MCF 10A (cell line): ENCODE measurements at regions not wholly inside any gene's neighbourhood (a gene's known extent, or its start where the extent isn't known, plus 50 kb on each side); places are given as distances from the start of the nearest gene placed in this dataset.
"Not testable (repeated sequence)": the region's sequence is repeated elsewhere in the genome, so short reads cannot be mapped to it uniquely, and the experiment has no call there.

ENCODE experiments used
- BruUV-seq: library from RNA; stranded (reverse); fragments of 400-500 nt; replicated peaks from 2 replicates; lab custom pipeline; 2021; lab: Mats Ljungman, UMichigan
- CTCF ChIA-PET: fragments of 300-600 bp; sonication (Branson Sonifier 250); formaldehyde crosslinking; extraction: SDS; loops from one replicate; lab custom pipeline; 2021; ENCODE audit warnings: antibody characterized with exemption, inconsistent platforms; lab: Yijun Ruan, JAX
- POLR2A ChIA-PET: fragments of 300-600, 350-650 bp; sonication (Branson Sonifier 250); formaldehyde crosslinking; extraction: SDS; loops from one replicate; lab custom pipeline; 2020; ENCODE audit warnings: antibody characterized with exemption, inconsistent platforms; lab: Yijun Ruan, JAX
- DNase-seq: peaks from one replicate; pipeline ENCODE4 v3.0.0-alpha.2; 2018; ENCODE audit not compliant: unreplicated experiment
- H3K27ac Mint-ChIP-seq: one replicate; pipeline ENCODE4 v1.8.0; 2022; ENCODE audit warnings: mild to moderate bottlenecking, low read depth, mixed read lengths; ENCODE audit not compliant: unreplicated experiment
- H3K27me3 Mint-ChIP-seq: one replicate; pipeline ENCODE4 v1.8.0; 2022; ENCODE audit warnings: mixed read lengths; ENCODE audit not compliant: insufficient read depth, unreplicated experiment
- H3K36me3 Mint-ChIP-seq: one replicate; pipeline ENCODE4 v1.8.0; 2022; ENCODE audit warnings: mild to moderate bottlenecking, moderate library complexity, mixed read lengths; ENCODE audit not compliant: insufficient read depth, unreplicated experiment
- H3K4me1 Mint-ChIP-seq: one replicate; pipeline ENCODE4 v1.8.0; 2022; ENCODE audit warnings: mixed read lengths; ENCODE audit not compliant: insufficient read depth, unreplicated experiment
- H3K4me3 Mint-ChIP-seq: one replicate; pipeline ENCODE4 v1.8.0; 2022; ENCODE audit warnings: mild to moderate bottlenecking, moderate library complexity, mixed read lengths; ENCODE audit not compliant: unreplicated experiment
- H3K9me3 Mint-ChIP-seq: one replicate; pipeline ENCODE4 v1.8.0; 2022; ENCODE audit warnings: mixed read lengths; ENCODE audit not compliant: unreplicated experiment
- intact Hi-C: fragments of 100-400 bp; cut with micrococcal nuclease; formaldehyde crosslinking; loops from 2 replicates; pipeline ENCODE4 v1.14.1; 2022
- TF ChIP-seq, protein P1 (sequence below): fragments of 200-600 bp; IDR thresholded peaks from one replicate; pipeline ENCODE4 v1.8.0; 2022; ENCODE audit warnings: antibody characterized with exemption, mild to moderate bottlenecking; ENCODE audit not compliant: unreplicated experiment

DNA sequence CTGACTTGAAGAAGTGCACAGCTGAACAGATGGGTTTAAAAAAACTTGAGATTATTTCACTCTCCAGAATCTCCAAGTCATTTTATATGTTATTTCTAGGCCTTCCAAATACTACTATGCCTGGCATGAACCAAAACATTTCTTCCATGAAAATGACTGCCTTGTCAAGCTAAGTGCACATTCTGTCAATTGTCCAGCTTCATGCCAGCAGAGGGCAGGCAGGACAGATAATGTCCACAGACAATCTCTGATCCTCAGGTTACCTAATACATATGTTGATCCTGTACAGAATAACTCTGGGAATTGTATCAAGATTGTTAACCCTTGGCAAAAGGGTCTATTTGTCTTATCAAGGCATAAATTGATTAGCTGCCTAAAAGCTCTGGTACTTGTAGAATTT is 229.5 kb downstream of the AASDHPPT start:
- no peak overlapping the region for H3K27ac Mint-ChIP-seq
- H3K36me3 Mint-ChIP-seq = no peaks in the 10 kb centered on the region
- DNase-seq = peak; percentile 33
- H3K4me1 Mint-ChIP-seq = no peaks in the 10 kb centered on the region
- H3K27me3 Mint-ChIP-seq = no peaks in the 10 kb centered on the region
- TF ChIP-seq, protein P1, sequence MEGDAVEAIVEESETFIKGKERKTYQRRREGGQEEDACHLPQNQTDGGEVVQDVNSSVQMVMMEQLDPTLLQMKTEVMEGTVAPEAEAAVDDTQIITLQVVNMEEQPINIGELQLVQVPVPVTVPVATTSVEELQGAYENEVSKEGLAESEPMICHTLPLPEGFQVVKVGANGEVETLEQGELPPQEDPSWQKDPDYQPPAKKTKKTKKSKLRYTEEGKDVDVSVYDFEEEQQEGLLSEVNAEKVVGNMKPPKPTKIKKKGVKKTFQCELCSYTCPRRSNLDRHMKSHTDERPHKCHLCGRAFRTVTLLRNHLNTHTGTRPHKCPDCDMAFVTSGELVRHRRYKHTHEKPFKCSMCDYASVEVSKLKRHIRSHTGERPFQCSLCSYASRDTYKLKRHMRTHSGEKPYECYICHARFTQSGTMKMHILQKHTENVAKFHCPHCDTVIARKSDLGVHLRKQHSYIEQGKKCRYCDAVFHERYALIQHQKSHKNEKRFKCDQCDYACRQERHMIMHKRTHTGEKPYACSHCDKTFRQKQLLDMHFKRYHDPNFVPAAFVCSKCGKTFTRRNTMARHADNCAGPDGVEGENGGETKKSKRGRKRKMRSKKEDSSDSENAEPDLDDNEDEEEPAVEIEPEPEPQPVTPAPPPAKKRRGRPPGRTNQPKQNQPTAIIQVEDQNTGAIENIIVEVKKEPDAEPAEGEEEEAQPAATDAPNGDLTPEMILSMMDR = no peak
- ChIA-PET CTCF (interaction anchor here (0.6 to 2.9 kb wide), 18 partner anchors 9 to 1117 kb away, joined by 3 to 21 read pairs (median 3); no protein-coding TSS in a partner anchor), POLR2A (interaction anchor here (1.4 kb wide), 1 partner anchor 151 kb away, joined by 3 read pairs; no protein-coding TSS in a partner anchor)
- H3K4me3 Mint-ChIP-seq = no peak overlapping the region
- no peaks in the 10 kb centered on the region for H3K9me3 Mint-ChIP-seq
- intact Hi-C loops = loop anchor here (2.0 kb wide), 1 partner anchor 150 kb away; no protein-coding TSS in a partner anchor
- no TSS peak for BruUV-seq

DNA sequence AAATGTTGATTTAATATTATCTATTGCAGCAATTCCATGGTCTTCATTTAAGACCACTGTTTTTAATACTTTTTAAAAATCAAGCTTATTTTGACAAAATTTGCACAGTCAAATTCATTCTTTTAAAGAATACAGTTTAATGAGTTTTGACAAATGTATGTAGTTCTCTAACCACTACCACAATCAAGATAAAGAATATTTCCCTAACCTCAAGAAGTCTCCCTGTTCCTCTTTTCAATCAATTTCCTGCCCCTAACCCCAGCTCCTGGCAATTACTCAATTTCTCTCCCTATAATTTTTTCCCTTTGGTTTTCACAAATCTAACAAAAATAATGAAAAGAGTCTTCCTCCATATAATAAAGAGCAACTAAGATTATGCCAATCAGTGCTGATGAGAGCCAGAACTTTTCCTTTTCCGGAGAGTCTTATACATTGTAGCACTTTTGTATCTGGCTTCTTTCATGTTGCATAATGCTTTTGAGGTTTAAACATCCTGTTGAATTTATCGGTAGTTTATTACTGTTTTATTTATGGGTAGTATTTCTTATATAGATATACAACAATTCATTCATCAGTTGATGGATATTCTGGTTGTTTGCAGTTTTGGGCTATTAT is 231.7 kb downstream of the AASDHPPT start:
- TF ChIP-seq, protein P1 = no peak
- no peak overlapping the region for H3K4me3 Mint-ChIP-seq
- ChIA-PET POLR2A (no interaction called here), CTCF (interaction anchor here (0.6 kb wide), 1 partner anchor 12 kb away, joined by 3 read pairs; no protein-coding TSS in a partner anchor)
- no peaks in the 10 kb centered on the region for H3K4me1 Mint-ChIP-seq
- intact Hi-C loops = no loop called here
- no peak overlapping the region for H3K27ac Mint-ChIP-seq
- H3K27me3 Mint-ChIP-seq = no peaks in the 10 kb centered on the region
- no peaks in the 10 kb centered on the region for H3K36me3 Mint-ChIP-seq
- no peaks in the 10 kb centered on the region for H3K9me3 Mint-ChIP-seq
- BruUV-seq = no TSS peak
- no peak for DNase-seq

DNA sequence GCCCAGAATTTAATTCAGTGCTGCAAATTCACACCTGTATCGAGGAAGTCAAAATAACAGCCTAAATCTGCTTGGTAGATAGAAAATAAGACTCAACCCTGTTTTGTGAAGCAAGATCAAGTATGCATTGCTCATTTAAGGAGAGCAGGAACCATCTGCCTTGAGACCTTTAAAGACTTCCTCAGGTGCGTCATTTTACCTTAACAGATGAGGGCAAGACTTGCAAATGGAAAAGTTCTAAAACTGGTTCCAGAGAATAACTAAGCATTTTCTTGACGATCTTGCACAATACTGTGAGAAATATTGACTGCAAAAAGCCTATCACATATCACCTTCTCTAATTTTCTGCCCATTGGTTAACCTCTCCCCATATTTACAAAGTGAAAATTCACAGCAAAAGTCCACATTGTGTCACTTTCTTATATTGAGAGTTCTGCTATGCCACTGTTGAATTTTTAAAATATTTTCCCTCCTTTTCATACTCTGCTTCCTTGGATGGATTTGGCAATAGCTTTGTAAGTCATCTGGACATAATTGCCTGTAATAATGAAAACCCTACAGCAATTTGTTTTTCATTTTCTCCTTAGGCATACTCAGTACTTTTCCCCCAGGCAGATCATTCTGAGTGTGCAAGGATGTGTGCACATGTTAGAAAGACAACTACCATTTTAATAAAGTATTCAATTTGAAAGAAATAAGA is 234.2 kb downstream of the AASDHPPT start:
- H3K36me3 Mint-ChIP-seq = no peaks in the 10 kb centered on the region
- ChIA-PET POLR2A (no interaction called here), CTCF (no interaction called here)
- no peaks in the 10 kb centered on the region for H3K9me3 Mint-ChIP-seq
- BruUV-seq = no TSS peak
- no peaks in the 10 kb centered on the region for H3K4me1 Mint-ChIP-seq
- no peak for DNase-seq
- TF ChIP-seq, protein P1 = no peak
- intact Hi-C loops = loop anchor here (10.0 kb wide), 1 partner anchor 723 kb away; no protein-coding TSS in a partner anchor
- H3K27me3 Mint-ChIP-seq = no peaks in the 10 kb centered on the region
- H3K4me3 Mint-ChIP-seq = no peak overlapping the region
- H3K27ac Mint-ChIP-seq = no peak overlapping the region

DNA sequence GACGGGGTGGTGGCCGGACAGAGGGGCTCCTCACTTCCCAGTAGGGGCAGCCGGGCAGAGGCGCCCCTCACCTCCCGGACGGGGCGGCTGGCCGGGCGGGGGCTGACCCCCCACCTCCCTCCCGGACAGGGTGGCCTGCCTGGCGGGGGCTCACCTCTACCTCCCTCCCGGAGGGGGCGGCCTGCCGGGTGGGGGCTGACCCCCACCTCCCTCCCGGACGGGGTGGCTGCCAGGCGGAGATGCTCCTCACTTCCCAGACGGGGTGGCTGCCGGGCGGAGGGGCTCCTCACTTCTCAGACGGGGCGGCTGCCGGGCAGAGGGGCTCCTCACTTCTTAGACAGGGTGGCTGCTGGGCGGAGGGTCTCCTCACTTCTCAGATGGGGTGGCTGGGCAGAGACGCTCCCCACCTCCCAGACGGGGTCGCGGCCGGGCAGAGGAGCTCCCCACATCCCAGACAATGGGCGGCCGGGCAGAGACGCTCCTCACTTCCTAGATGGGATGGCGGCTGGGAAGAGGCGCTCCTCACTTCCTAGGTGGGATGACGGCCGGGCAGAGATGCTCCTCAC is 239.8 kb downstream of the AASDHPPT start:
- intact Hi-C loops = loop anchor here (10.0 kb wide), 1 partner anchor 718 kb away; no protein-coding TSS in a partner anchor
- H3K4me1 Mint-ChIP-seq, POLR2A ChIA-PET, H3K27me3 Mint-ChIP-seq, H3K36me3 Mint-ChIP-seq, H3K9me3 Mint-ChIP-seq, DNase-seq, H3K27ac Mint-ChIP-seq, BruUV-seq, H3K4me3 Mint-ChIP-seq: not testable (repeated sequence)
- CTCF ChIA-PET = interaction anchor here (1.2 kb wide), 1 partner anchor 325 kb away, joined by 3 read pairs; no protein-coding TSS in a partner anchor
